PFSK-1 (cell line): ENCODE measurements at regions not wholly inside any gene's neighbourhood (a gene's known extent, or its start where the extent isn't known, plus 50 kb on each side); places are given as distances from the start of the nearest gene placed in this dataset.

Experiments
- FOXP2 ChIP-seq: optimal IDR thresholded peaks from 2 replicates; pipeline ENCODE3; 2011; ENCODE audit warnings: borderline replicate concordance, control low read depth, inconsistent platforms; ENCODE audit not compliant: insufficient read depth; ENCODE audit errors: extremely low read length, extremely low read depth
- POLR2AphosphoS5 ChIP-seq: IDR thresholded peaks from 2 replicates; pipeline ENCODE4 v1.6.1; 2012; ENCODE audit warnings: low read depth, mild to moderate bottlenecking, control low read depth, low read length, moderate library complexity
- SIN3A ChIP-seq: IDR thresholded peaks from 2 replicates; pipeline ENCODE4 v1.6.1; 2012; ENCODE audit warnings: mild to moderate bottlenecking, low read length, moderate library complexity, borderline replicate concordance; ENCODE audit not compliant: insufficient read depth
- TAF1 ChIP-seq: IDR thresholded peaks from 2 replicates; pipeline ENCODE4 v1.6.1; 2012; ENCODE audit warnings: low read length, control low read depth, borderline replicate concordance; ENCODE audit not compliant: insufficient read depth
- TF ChIP-seq, protein P1 (sequence below), 2 experiments: IDR thresholded peaks; 2 replicates each; pipeline versions ENCODE4 v1.6.1 to v1.8.0; 2011 to 2012; ENCODE audit warnings: low read depth in 2 of 2, low read length in 2 of 2, control low read depth in 1 of 2, inconsistent platforms in 1 of 2, mild to moderate bottlenecking in 1 of 2, moderate library complexity in 1 of 2; ENCODE audit not compliant: insufficient read depth in 1 of 2

- TF ChIP-seq POLR2AphosphoS5 = no peak
- TF ChIP-seq FOXP2 = no peak
- TF ChIP-seq SIN3A = no peak
- TF ChIP-seq, protein P1, sequence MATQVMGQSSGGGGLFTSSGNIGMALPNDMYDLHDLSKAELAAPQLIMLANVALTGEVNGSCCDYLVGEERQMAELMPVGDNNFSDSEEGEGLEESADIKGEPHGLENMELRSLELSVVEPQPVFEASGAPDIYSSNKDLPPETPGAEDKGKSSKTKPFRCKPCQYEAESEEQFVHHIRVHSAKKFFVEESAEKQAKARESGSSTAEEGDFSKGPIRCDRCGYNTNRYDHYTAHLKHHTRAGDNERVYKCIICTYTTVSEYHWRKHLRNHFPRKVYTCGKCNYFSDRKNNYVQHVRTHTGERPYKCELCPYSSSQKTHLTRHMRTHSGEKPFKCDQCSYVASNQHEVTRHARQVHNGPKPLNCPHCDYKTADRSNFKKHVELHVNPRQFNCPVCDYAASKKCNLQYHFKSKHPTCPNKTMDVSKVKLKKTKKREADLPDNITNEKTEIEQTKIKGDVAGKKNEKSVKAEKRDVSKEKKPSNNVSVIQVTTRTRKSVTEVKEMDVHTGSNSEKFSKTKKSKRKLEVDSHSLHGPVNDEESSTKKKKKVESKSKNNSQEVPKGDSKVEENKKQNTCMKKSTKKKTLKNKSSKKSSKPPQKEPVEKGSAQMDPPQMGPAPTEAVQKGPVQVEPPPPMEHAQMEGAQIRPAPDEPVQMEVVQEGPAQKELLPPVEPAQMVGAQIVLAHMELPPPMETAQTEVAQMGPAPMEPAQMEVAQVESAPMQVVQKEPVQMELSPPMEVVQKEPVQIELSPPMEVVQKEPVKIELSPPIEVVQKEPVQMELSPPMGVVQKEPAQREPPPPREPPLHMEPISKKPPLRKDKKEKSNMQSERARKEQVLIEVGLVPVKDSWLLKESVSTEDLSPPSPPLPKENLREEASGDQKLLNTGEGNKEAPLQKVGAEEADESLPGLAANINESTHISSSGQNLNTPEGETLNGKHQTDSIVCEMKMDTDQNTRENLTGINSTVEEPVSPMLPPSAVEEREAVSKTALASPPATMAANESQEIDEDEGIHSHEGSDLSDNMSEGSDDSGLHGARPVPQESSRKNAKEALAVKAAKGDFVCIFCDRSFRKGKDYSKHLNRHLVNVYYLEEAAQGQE (IDR thresholded peaks at IDR 0.05; ENCODE audit: insufficient read depth in 1 of 2, low read depth in 2 of 2, low read length in 2 of 2) = no peak
- TF ChIP-seq TAF1 = no peak
Observed at GRCh38 chr15:58257776-58258325, 119.7 kb downstream of the AQP9 start.

DNA sequence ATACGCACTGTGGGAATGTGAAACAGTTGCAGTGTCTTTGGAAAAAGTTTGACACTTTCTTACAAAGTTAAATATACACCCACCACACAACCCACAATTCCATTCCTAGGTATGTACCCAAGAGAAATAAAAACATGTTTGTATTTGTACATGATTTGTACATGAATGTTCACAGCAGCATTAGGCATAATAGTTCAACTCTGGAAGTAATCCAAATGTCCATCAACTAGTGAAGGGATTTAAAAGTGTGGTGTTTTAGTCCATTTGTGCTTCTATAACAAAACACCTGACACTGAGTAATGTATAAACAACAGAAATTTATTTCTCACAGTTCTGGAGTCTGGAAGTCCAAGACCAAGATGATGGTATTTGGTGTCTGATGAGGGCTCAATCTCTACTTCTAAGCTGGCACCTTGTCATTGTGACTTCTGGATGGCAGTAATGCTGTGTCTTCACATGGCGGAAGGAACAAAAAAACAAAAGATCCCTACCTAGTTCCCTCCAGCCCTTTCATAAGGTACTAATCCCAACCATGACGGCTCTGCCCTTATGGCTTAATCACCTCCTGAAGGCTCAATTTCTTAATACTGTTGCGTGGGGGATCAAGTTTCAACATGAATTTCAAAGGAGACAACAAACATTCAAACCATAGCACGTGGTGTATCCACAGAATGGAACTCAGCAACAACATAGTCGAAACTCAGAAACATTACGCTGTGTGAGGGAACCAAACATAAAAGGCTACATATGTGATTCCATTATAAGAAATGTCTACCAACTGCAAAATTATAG is 120.5 kb downstream of the AQP9 start:
- TF ChIP-seq, protein P1 (IDR thresholded peaks at IDR 0.05; ENCODE audit: insufficient read depth in 1 of 2, low read depth in 2 of 2, low read length in 2 of 2) = no peak
- no peak for TF ChIP-seq FOXP2
- no peak for TF ChIP-seq SIN3A
- no peak for TF ChIP-seq POLR2AphosphoS5
- TF ChIP-seq TAF1 = no peak

DNA sequence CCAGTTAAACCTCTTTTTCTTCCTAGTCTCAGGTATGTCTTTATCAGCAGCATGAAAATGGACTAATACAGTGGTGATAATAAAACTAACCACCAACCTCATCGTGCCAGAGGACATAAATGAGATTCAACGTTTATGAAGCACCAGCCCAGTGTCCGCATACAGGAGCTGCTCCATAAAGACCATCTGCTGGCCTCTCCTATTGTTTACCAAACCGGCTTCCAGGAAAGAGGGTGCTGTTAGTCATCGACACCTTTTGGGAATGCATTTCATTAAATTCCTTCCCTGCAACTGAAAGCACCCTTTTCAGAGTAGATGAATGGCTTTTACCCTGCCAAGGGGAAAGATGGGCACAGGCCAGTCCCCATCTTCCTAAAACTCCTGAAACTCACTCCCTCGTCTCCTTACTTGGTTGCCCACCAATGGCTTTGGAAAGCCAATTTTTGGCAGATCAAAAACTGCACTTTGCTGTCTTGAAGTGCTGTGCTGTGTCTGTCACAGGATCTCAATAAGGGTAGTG is 122.1 kb downstream of the AQP9 start:
- TF ChIP-seq, protein P1 (IDR thresholded peaks at IDR 0.05; ENCODE audit: insufficient read depth in 1 of 2, low read depth in 2 of 2, low read length in 2 of 2) = no peak
- TF ChIP-seq POLR2AphosphoS5 (no peak), SIN3A (no peak), TAF1 (no peak), FOXP2 (no peak)

DNA sequence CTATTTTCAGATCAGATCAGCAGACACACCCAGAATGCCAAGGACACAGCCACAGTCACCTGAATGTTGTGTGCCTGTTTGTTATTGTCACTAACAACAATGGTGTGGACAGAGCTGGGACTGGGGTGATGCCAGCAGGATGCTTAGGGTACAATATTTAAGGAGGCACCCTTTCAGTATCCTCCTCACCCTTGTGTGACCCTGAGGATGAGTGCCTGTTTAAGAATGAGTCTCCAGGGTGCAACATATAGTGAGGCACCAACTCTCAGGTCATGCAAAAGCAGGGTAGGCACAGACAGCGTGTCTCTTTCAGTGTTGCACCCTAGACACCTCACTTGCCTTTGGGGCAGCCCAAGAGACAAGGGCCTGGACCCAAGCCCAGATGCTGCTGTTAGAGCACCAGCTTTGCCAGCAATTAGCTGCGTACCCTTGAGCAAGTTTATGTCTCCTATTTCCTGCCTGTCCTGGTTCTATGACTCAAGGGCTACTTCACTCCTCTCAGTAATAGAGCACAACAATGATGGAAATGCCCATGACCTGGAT is 122.6 kb downstream of the AQP9 start:
- no peak for TF ChIP-seq FOXP2
- no peak for TF ChIP-seq POLR2AphosphoS5
- no peak for TF ChIP-seq TAF1
- TF ChIP-seq, protein P1 (IDR thresholded peaks at IDR 0.05; ENCODE audit: insufficient read depth in 1 of 2, low read depth in 2 of 2, low read length in 2 of 2) = no peak
- TF ChIP-seq SIN3A = no peak
